ENCODE measurements at regions not wholly inside any gene's neighbourhood (a gene's known extent, or its start where the extent isn't known, plus 50 kb on each side); places are given as distances from the start of the nearest gene placed in this dataset.

DNA sequence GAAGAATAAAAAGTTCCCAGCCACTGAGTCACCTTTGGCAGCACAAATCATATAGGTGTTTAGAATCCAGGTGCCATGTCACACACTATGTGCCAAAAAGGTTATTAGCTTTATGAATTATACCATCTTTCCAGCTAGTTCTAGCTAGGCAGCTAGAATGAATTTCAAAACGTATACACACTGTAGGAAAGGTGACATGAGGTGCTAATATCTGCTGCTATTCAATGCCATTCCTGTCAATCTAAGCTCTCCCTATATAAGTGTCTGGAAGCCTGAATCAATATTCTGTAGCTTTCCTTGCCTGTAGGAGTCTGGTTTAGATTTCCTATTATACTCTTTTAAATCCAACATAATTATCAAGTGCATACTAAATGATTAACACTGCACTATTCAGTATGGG lies 868.6 kb downstream of the GATA3 start:
- no peak overlapping the region for H2BK12ac ChIP-seq (ENCODE audit: low read length)
- H3K14ac ChIP-seq (ENCODE audit: low read length): no peak overlapping the region
- no peaks in the 10 kb centered on the region for H3K36me3 ChIP-seq (ENCODE audit: control insufficient read depth in 1 of 2, insufficient read depth in 2 of 2, low read length in 2 of 2)
- H3K4me2 ChIP-seq (ENCODE audit: low read length): no peak overlapping the region
- no peaks in the 10 kb centered on the region for H3K79me2 ChIP-seq (ENCODE audit: control insufficient read depth, insufficient read depth, low read length, poor library complexity)
- no peak overlapping the region for H3K9ac ChIP-seq (ENCODE audit: low read length)
- H3K79me1 ChIP-seq (ENCODE audit: low read length): no peaks in the 10 kb centered on the region
- H2BK120ac ChIP-seq (ENCODE audit: insufficient read depth, low read length, poor library complexity): no peak overlapping the region
- H2BK5ac ChIP-seq (ENCODE audit: low read depth, low read length, poor library complexity): no peak overlapping the region
- no peak overlapping the region for H2AFZ ChIP-seq (ENCODE audit: insufficient read depth, low read length, poor library complexity)
- H4K12ac ChIP-seq (ENCODE audit: low read depth, low read length): no peak overlapping the region
- no peak overlapping the region for H4K91ac ChIP-seq (ENCODE audit: low read depth, low read length)
- no peak overlapping the region for H3K4ac ChIP-seq (ENCODE audit: low read depth, low read length)
- H3K27ac ChIP-seq (ENCODE audit: low read depth, low read length): no peak overlapping the region
- no CpG with 5 or more reads among the region's 1 CpG for WGBS (ENCODE audit: extremely low coverage, insufficient coverage, insufficient read length)
- no peak overlapping the region for H3K4me3 ChIP-seq (ENCODE audit: low read depth, low read length)
- no peaks in the 10 kb centered on the region for H3K27me3 ChIP-seq (ENCODE audit: insufficient read depth, low read length)
- no peak overlapping the region for H2AK5ac ChIP-seq (ENCODE audit: low read length)
- H3K18ac ChIP-seq (ENCODE audit: low read length): no peak overlapping the region
- no peaks in the 10 kb centered on the region for H3K9me3 ChIP-seq (ENCODE audit: insufficient read depth, low read depth, low read length)
- DNase-seq: no peak
- H4K8ac ChIP-seq (ENCODE audit: low read depth, low read length): no peak overlapping the region
- no peaks in the 10 kb centered on the region for H3K4me1 ChIP-seq (ENCODE audit: control insufficient read depth in 1 of 2, insufficient read depth in 2 of 2, low read length in 2 of 2)
- no peak overlapping the region for H3K23ac ChIP-seq (ENCODE audit: low read length)

DNA sequence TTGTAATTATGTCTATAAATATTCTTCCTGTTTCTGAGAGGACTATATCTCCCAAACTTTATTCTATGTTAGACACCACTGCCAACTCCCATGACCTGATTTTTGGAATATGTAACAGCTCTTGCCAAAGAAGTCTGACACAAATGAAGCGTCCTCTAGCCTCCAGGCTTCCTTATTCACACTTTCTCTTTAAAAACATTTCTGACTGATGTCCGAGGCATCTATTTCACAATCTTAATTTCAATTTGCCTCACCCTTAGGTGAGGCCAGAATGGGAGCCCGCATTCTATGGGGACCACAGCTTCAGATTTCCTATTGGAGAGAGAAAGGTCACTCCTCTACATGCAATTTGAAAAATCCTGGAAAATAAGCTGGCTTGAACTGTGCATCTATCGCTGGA lies 873.2 kb downstream of the GATA3 start:
- no CpG with 5 or more reads among the region's 4 CpGs for WGBS (ENCODE audit: extremely low coverage, insufficient coverage, insufficient read length)
- H4K12ac ChIP-seq (ENCODE audit: low read depth, low read length): no peak overlapping the region

DNA sequence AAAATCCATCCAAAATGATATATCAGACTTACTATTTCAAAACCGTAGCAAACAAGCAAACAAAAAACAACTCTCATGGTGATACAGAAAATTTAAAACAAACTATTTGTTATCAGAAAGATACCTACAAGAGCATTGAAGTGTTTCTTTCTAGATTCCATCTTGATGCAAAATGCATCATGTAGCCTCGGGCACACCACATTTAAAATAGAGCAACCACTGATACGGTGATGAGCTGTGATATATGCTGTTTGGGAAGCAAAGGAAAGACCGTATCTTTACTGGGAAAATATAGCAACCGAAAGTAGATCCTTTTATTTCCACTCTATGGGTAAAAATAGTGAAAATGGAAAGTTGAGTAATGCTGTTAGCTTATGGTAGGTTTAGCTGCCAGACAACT lies 892.0 kb downstream of the GATA3 start:
- H2BK5ac ChIP-seq (ENCODE audit: low read depth, low read length, poor library complexity): no peak overlapping the region
- H3K4me3 ChIP-seq (ENCODE audit: low read depth, low read length): no peak overlapping the region
- no peaks in the 10 kb centered on the region for H3K79me2 ChIP-seq (ENCODE audit: control insufficient read depth, insufficient read depth, low read length, poor library complexity)
- no peak overlapping the region for H3K14ac ChIP-seq (ENCODE audit: low read length)
- no peak overlapping the region for H4K12ac ChIP-seq (ENCODE audit: low read depth, low read length)
- H3K36me3 ChIP-seq (ENCODE audit: control insufficient read depth in 1 of 2, insufficient read depth in 2 of 2, low read length in 2 of 2): no peaks in the 10 kb centered on the region
- no peaks in the 10 kb centered on the region for H3K9me3 ChIP-seq (ENCODE audit: insufficient read depth, low read depth, low read length)
- no peak overlapping the region for H4K91ac ChIP-seq (ENCODE audit: low read depth, low read length)
- no peak overlapping the region for H2AFZ ChIP-seq (ENCODE audit: insufficient read depth, low read length, poor library complexity)
- WGBS (ENCODE audit: extremely low coverage, insufficient coverage, insufficient read length): no CpG with 5 or more reads among the region's 5 CpGs
- H3K27me3 ChIP-seq (ENCODE audit: insufficient read depth, low read length): no peaks in the 10 kb centered on the region
- no peak overlapping the region for H3K9ac ChIP-seq (ENCODE audit: low read length)
- H3K4me2 ChIP-seq (ENCODE audit: low read length): no peak overlapping the region
- peak; percentile 55 to 69 for DNase-seq
- H2AK5ac ChIP-seq (ENCODE audit: low read length): no peak overlapping the region
- no peak overlapping the region for H3K23ac ChIP-seq (ENCODE audit: low read length)
- H3K4ac ChIP-seq (ENCODE audit: low read depth, low read length): no peak overlapping the region
- H2BK120ac ChIP-seq (ENCODE audit: insufficient read depth, low read length, poor library complexity): no peak overlapping the region
- H3K4me1 ChIP-seq (ENCODE audit: control insufficient read depth in 1 of 2, insufficient read depth in 2 of 2, low read length in 2 of 2): no peaks in the 10 kb centered on the region
- no peak overlapping the region for H3K27ac ChIP-seq (ENCODE audit: low read depth, low read length)
- no peak overlapping the region for H2BK12ac ChIP-seq (ENCODE audit: low read length)
- H3K79me1 ChIP-seq (ENCODE audit: low read length): no peaks in the 10 kb centered on the region
- no peak overlapping the region for H4K8ac ChIP-seq (ENCODE audit: low read depth, low read length)
- H3K18ac ChIP-seq (ENCODE audit: low read length): no peak overlapping the region

More for the DNA sequence above, 873.2 kb downstream of the GATA3 start:
- H3K9ac ChIP-seq (ENCODE audit: low read length): no peak overlapping the region
- no peak overlapping the region for H2AFZ ChIP-seq (ENCODE audit: insufficient read depth, low read length, poor library complexity)
- no peaks in the 10 kb centered on the region for H3K79me2 ChIP-seq (ENCODE audit: control insufficient read depth, insufficient read depth, low read length, poor library complexity)
- H3K23ac ChIP-seq (ENCODE audit: low read length): no peak overlapping the region
- H4K8ac ChIP-seq (ENCODE audit: low read depth, low read length): no peak overlapping the region
- H4K91ac ChIP-seq (ENCODE audit: low read depth, low read length): no peak overlapping the region
- no peak overlapping the region for H3K27ac ChIP-seq (ENCODE audit: low read depth, low read length)
- H3K4ac ChIP-seq (ENCODE audit: low read depth, low read length): no peak overlapping the region
- H3K79me1 ChIP-seq (ENCODE audit: low read length): no peaks in the 10 kb centered on the region
- no peak overlapping the region for H3K18ac ChIP-seq (ENCODE audit: low read length)
- H2BK120ac ChIP-seq (ENCODE audit: insufficient read depth, low read length, poor library complexity): no peak overlapping the region
- H2BK12ac ChIP-seq (ENCODE audit: low read length): no peak overlapping the region
- H3K4me1 ChIP-seq (ENCODE audit: control insufficient read depth in 1 of 2, insufficient read depth in 2 of 2, low read length in 2 of 2): no peaks in the 10 kb centered on the region
- H2AK5ac ChIP-seq (ENCODE audit: low read length): no peak overlapping the region
- no peak overlapping the region for H2BK5ac ChIP-seq (ENCODE audit: low read depth, low read length, poor library complexity)
- H3K14ac ChIP-seq (ENCODE audit: low read length): no peak overlapping the region
- peak; percentile 69 to 91 for DNase-seq
- H3K36me3 ChIP-seq (ENCODE audit: control insufficient read depth in 1 of 2, insufficient read depth in 2 of 2, low read length in 2 of 2): no peaks in the 10 kb centered on the region
- no peak overlapping the region for H3K4me3 ChIP-seq (ENCODE audit: low read depth, low read length)
- no peaks in the 10 kb centered on the region for H3K9me3 ChIP-seq (ENCODE audit: insufficient read depth, low read depth, low read length)
- H3K4me2 ChIP-seq (ENCODE audit: low read length): no peak overlapping the region
- no peaks in the 10 kb centered on the region for H3K27me3 ChIP-seq (ENCODE audit: insufficient read depth, low read length)

DNA sequence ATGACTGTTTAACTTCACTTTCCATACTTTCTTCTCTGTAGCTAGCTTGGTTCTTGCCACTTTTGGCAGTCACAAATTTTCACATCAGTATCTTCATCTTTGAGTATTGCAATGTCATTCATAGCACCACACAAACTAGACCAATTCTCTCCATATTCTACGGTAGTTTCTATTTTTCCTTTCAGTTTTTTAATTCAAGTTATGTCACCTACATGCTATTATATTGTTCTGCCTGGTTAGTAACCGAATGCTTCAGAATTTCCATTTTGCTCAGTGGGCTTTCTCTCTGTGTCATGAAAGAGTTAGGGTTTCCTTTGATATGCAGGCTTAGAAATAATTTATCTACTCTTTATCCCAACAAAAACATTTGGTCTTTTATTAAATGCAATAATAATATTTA lies 896.5 kb downstream of the GATA3 start:
- Histone ChIP-seq H3K79me1 (ENCODE audit: low read length) (no peaks in the 10 kb centered on the region), H3K4ac (ENCODE audit: low read depth, low read length) (no peak overlapping the region), H3K23ac (ENCODE audit: low read length) (no peak overlapping the region), H2BK12ac (ENCODE audit: low read length) (no peak overlapping the region), H3K79me2 (ENCODE audit: control insufficient read depth, insufficient read depth, low read length, poor library complexity) (no peaks in the 10 kb centered on the region), H2AK5ac (ENCODE audit: low read length) (no peak overlapping the region), H2AFZ (ENCODE audit: insufficient read depth, low read length, poor library complexity) (no peak overlapping the region), H3K14ac (ENCODE audit: low read length) (no peak overlapping the region), H3K27ac (ENCODE audit: low read depth, low read length) (no peak overlapping the region), H2BK5ac (ENCODE audit: low read depth, low read length, poor library complexity) (no peak overlapping the region), H4K8ac (ENCODE audit: low read depth, low read length) (no peak overlapping the region), H3K9ac (ENCODE audit: low read length) (no peak overlapping the region), H3K27me3 (ENCODE audit: insufficient read depth, low read length) (no peaks in the 10 kb centered on the region), H3K36me3 (ENCODE audit: control insufficient read depth in 1 of 2, insufficient read depth in 2 of 2, low read length in 2 of 2) (no peaks in the 10 kb centered on the region), H2BK120ac (ENCODE audit: insufficient read depth, low read length, poor library complexity) (no peak overlapping the region), H3K18ac (ENCODE audit: low read length) (no peak overlapping the region), H4K91ac (ENCODE audit: low read depth, low read length) (no peak overlapping the region), H3K4me3 (ENCODE audit: low read depth, low read length) (no peak overlapping the region), H4K12ac (ENCODE audit: low read depth, low read length) (no peak overlapping the region), H3K9me3 (ENCODE audit: insufficient read depth, low read depth, low read length) (no peaks in the 10 kb centered on the region), H3K4me2 (ENCODE audit: low read length) (no peak overlapping the region), H3K4me1 (ENCODE audit: control insufficient read depth in 1 of 2, insufficient read depth in 2 of 2, low read length in 2 of 2) (no peaks in the 10 kb centered on the region)
- no CpG with 5 or more reads among the region's 2 CpGs for WGBS (ENCODE audit: extremely low coverage, insufficient coverage, insufficient read length)
- DNase-seq: no peak
